PC-9 (cell line): ENCODE measurements at regions not wholly inside any gene's neighbourhood (a gene's known extent, or its start where the extent isn't known, plus 50 kb on each side); places are given as distances from the start of the nearest gene placed in this dataset.

Experiments used
- BruUV-seq: library from RNA; stranded (reverse); fragments of 400-500 nt; replicated peaks from 2 replicates; lab custom pipeline; 2021; lab: Mats Ljungman, UMichigan
- CTCF ChIA-PET: fragments of 300-600 bp; sonication (Branson Sonifier 250); formaldehyde crosslinking; loops from one replicate; lab custom pipeline; 2022; ENCODE audit warnings: antibody characterized with exemption; lab: Charles Lee
- POLR2A ChIA-PET: fragments of 300-600 bp; sonication (Branson Sonifier 250); formaldehyde crosslinking; loops from one replicate; lab custom pipeline; 2022; ENCODE audit warnings: antibody characterized with exemption; ENCODE audit not compliant: unreplicated experiment; lab: Charles Lee
- DNase-seq, 2 experiments: peaks; one replicate each; pipeline versions ENCODE4 v3.0.0 to v3.0.0-alpha.2; 2015 to 2022; ENCODE audit warnings: mixed read lengths in 1 of 2
- H2AFZ ChIP-seq: fragments of 200-600 bp; sonication (generic); 2 replicates; pipeline ENCODE4 v1.8.1; 2017; ENCODE audit warnings: antibody characterized with exemption
- H3F3A ChIP-seq: fragments of 200-600 bp; sonication (generic); 2 replicates; pipeline ENCODE4 v1.8.1; 2017; ENCODE audit warnings: antibody characterized with exemption, mild to moderate bottlenecking, low read depth; ENCODE audit not compliant: insufficient read depth
- H3K27ac ChIP-seq: fragments of 200-600 bp; sonication (generic); 2 replicates; pipeline ENCODE4 v1.6.1; 2016; ENCODE audit warnings: mixed run types
- H3K27me3 ChIP-seq: fragments of 200-600 bp; sonication (generic); 2 replicates; pipeline ENCODE4 v1.6.1; 2016; ENCODE audit warnings: low read depth, mixed run types; ENCODE audit not compliant: insufficient read depth
- H3K36me3 ChIP-seq: fragments of 200-600 bp; sonication (generic); 2 replicates; pipeline ENCODE4 v1.6.1; 2016; ENCODE audit warnings: low read depth, mixed run types
- H3K4me1 ChIP-seq: fragments of 200-600 bp; sonication (generic); replicated peaks from 2 replicates; pipeline ENCODE4 v1.6.1; 2016; ENCODE audit warnings: mixed run types; ENCODE audit not compliant: insufficient read depth
- H3K4me2 ChIP-seq: fragments of 200-600 bp; sonication (generic); 2 replicates; pipeline ENCODE4 v1.6.1; 2017; ENCODE audit warnings: mixed run types
- H3K4me3 ChIP-seq: fragments of 200-600 bp; sonication (generic); 2 replicates; pipeline ENCODE4 v1.6.1; 2016; ENCODE audit warnings: mixed run types
- H3K79me2 ChIP-seq: fragments of 200-600 bp; sonication (generic); 2 replicates; pipeline ENCODE4 v1.6.1; 2017; ENCODE audit warnings: low read depth, mixed run types
- H3K9me2 ChIP-seq: fragments of 200-600 bp; sonication (generic); 2 replicates; pipeline ENCODE4 v1.8.1; 2017; ENCODE audit warnings: mild to moderate bottlenecking; ENCODE audit not compliant: insufficient read depth
- H3K9me3 ChIP-seq: fragments of 200-600 bp; sonication (generic); 2 replicates; pipeline ENCODE4 v1.8.1; 2016; ENCODE audit warnings: low read depth; ENCODE audit not compliant: insufficient read depth
- H4K20me1 ChIP-seq: fragments of 200-600 bp; sonication (generic); 2 replicates; pipeline ENCODE4 v1.8.1; 2017; ENCODE audit not compliant: insufficient read depth
- CTCF ChIP-seq: fragments of 200-600 bp; sonication (generic); conservative IDR thresholded peaks from 2 replicates; pipeline ENCODE4 v1.6.1; 2017; ENCODE audit warnings: mixed run types, antibody characterized with exemption, mild to moderate bottlenecking, moderate library complexity
- EZH2 ChIP-seq: fragments of 200-600 bp; sonication (generic); IDR thresholded peaks from 2 replicates; pipeline ENCODE4 v1.8.0; 2017; ENCODE audit warnings: antibody characterized with exemption, low read depth
- intact Hi-C: fragments of 100-400 bp; cut with micrococcal nuclease; formaldehyde crosslinking; loops from one replicate; pipeline ENCODE4 v1.10.0; 2022; ENCODE audit not compliant: unreplicated experiment

- no TSS peak for BruUV-seq
- no peak for TF ChIP-seq EZH2
- no peak for TF ChIP-seq CTCF
- Histone ChIP-seq H3K79me2 (no peaks in the 10 kb centered on the region), H3F3A (no peaks in the 10 kb centered on the region), H3K4me3 (no peak overlapping the region), H2AFZ (no peak overlapping the region), H3K9me2 (no peaks in the 10 kb centered on the region), H3K9me3 (no peaks in the 10 kb centered on the region), H3K27me3 (peaks cover 14% of the 10 kb centered on the region; the same call in 1 of the 2 replicates), H3K4me2 (no peak overlapping the region), H4K20me1 (no peaks in the 10 kb centered on the region), H3K4me1 (no peaks in the 10 kb centered on the region), H3K27ac (no peak overlapping the region), H3K36me3 (no peaks in the 10 kb centered on the region)
- DNase-seq = no peak
- CTCF ChIA-PET = no interaction called here
- intact Hi-C loops = no loop called here
- POLR2A ChIA-PET = no interaction called here
Observed at GRCh38 chr4:188287169-188287894, 148.1 kb downstream of the TRIML1 start.

DNA sequence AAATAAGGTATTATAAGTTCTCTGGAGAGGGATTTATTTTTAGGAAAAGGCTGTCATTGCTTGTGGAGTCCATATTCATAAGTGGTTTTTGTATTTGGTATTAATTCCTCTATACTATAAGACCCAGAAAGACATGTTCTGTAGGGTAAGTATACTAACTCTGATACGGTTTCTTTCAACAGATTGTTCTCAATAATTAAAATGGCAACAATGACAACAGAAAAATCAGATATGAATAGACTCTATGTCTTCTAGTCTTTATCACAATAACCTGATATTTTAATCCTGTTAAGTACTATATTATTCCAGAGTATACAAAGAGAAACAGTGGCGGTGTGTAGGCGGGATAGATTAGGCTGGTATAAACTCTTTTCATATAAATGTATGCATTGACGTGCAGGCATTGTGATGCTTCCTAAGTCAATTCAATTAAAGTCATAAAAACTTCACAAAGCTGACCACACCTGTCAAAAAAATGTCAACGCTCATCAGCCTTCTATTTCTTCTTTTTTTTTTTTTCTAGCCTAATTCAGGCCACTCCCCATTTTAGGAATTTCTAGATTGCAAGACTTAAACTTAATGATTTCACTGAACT lies 150.4 kb downstream of the TRIML1 start:
- POLR2A ChIA-PET = no interaction called here

GRCh38 chr4:188295899-188296298 lies 156.7 kb downstream of the TRIML1 start:
- H3K4me1 ChIP-seq = no peaks in the 10 kb centered on the region
- no peaks in the 10 kb centered on the region for H3K9me3 ChIP-seq
- H3K27me3 ChIP-seq = peaks cover 31% of the 10 kb centered on the region
- no peak overlapping the region for H3K4me2 ChIP-seq
- no peaks in the 10 kb centered on the region for H3K79me2 ChIP-seq
- no peak for TF ChIP-seq CTCF
- TF ChIP-seq EZH2 = no peak
- ChIA-PET POLR2A (no interaction called here), CTCF (no interaction called here)
- H3F3A ChIP-seq = no peaks in the 10 kb centered on the region
- no peak overlapping the region for H3K4me3 ChIP-seq
- no peaks in the 10 kb centered on the region for H3K36me3 ChIP-seq
- no peak overlapping the region for H2AFZ ChIP-seq
- DNase-seq = no peak
- intact Hi-C loops = no loop called here
- no TSS peak for BruUV-seq
- no peaks in the 10 kb centered on the region for H3K9me2 ChIP-seq
- H4K20me1 ChIP-seq = no peaks in the 10 kb centered on the region
- H3K27ac ChIP-seq = no peak overlapping the region

More for the DNA sequence above, 150.4 kb downstream of the TRIML1 start:
- Histone ChIP-seq H2AFZ (no peak overlapping the region), H3K79me2 (no peaks in the 10 kb centered on the region), H3K27me3 (peaks cover 24% of the 10 kb centered on the region; the same call in 1 of the 2 replicates), H3K9me2 (no peaks in the 10 kb centered on the region), H3F3A (no peaks in the 10 kb centered on the region), H3K4me2 (no peak overlapping the region), H3K9me3 (no peaks in the 10 kb centered on the region), H3K36me3 (no peaks in the 10 kb centered on the region), H3K27ac (no peak overlapping the region), H3K4me1 (no peaks in the 10 kb centered on the region), H4K20me1 (no peaks in the 10 kb centered on the region), H3K4me3 (no peak overlapping the region)
- CTCF ChIA-PET = no interaction called here
- TF ChIP-seq CTCF (no peak), EZH2 (no peak)
- no TSS peak for BruUV-seq
- no peak for DNase-seq
- intact Hi-C loops = no loop called here
